NCI-H2029 (cell line): ENCODE measurements at regions not wholly inside any gene's neighbourhood (a gene's known extent, or its start where the extent isn't known, plus 50 kb on each side); places are given as distances from the start of the nearest gene placed in this dataset.

ENCODE experiments used
- DNase-seq: peaks from one replicate; lab custom pipeline; 2025; lab: John Stamatoyannopoulos, UW

DNA sequence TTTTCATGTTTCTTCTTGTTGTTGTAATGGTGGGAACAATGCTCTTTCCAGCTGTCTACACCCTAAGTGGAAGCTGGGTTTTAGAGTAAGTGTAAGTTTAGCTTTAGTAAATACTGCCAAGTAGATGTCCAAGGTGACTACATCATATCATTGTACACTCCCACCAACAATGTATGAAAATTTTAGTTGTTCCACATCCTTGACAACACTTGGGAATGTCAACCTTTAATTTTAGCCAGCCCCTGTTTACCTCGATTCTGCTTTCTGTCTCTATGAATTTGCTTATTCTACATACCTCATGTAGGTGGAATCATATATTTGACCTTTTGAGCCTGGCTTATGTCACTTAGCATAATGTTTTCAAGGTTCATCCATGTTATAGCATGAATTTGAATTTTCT is 93.0 kb downstream of the MTPAP start:
- DNase-seq, result no peak

GRCh38 chr10:30254926-30255325 is 94.2 kb downstream of the MTPAP start:
- no peak for DNase-seq

GRCh38 chr10:30248728-30249127 is 100.3 kb downstream of the MTPAP start:
- DNase-seq, result no peak

GRCh38 chr10:30247704-30248103 is 101.4 kb downstream of the MTPAP start:
- DNase-seq, result no peak

GRCh38 chr10:30241422-30242110 is 107.5 kb downstream of the MTPAP start:
- no peak for DNase-seq

GRCh38 chr10:30238836-30239235 is 110.2 kb downstream of the MTPAP start:
- peak; percentile 65 for DNase-seq

DNA sequence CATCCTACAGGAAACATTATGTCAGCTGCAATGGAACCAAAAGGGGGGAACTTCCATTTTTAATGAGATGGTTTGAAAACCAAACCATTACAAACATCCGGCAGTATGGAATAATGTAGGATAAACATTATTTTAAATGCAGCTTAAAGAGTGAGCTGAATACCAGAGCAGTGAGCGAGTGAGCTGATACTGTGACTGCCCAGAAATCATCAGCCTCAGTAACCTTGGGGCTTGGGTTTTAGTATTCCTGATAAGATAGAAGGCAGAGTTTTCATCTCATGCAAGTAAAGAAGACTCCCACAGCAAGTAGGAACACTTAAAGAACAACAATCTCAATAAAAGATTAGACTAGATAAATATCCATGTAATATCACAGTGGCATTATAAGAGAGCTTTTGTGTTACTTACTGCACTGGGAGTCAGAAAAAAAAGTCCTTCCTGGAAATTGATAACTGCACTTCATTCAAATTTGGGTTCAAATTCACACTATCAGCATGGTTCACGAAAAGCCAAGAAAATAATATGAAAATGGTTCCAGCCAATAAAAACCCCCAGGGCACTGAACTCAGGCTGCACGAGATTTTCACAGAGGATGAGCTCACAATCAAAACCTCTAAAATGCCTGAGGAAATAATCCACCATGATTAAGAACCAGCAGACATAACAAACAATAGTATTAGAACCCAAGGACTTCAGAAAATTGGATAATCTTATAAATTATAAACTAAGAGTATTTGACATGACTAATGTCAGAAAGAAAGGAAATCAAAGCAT is 115.7 kb downstream of the MTPAP start:
- DNase-seq, result no peak

- DNase-seq, result no peak
These were observed 117.4 kb downstream of the MTPAP start for GRCh38 chr10:30231709-30232108.

GRCh38 chr10:30231071-30231652 is 117.9 kb downstream of the MTPAP start:
- DNase-seq, result no peak

GRCh38 chr10:30229536-30229935 is 119.5 kb downstream of the MTPAP start:
- no peak for DNase-seq

GRCh38 chr10:30228417-30229036 is 120.6 kb downstream of the MTPAP start:
- DNase-seq, result no peak

GRCh38 chr10:30227481-30227880 is 121.6 kb downstream of the MTPAP start:
- no peak for DNase-seq

- no peak for DNase-seq
These were observed 128.9 kb downstream of the MTPAP start for GRCh38 chr10:30219971-30220751.

DNA sequence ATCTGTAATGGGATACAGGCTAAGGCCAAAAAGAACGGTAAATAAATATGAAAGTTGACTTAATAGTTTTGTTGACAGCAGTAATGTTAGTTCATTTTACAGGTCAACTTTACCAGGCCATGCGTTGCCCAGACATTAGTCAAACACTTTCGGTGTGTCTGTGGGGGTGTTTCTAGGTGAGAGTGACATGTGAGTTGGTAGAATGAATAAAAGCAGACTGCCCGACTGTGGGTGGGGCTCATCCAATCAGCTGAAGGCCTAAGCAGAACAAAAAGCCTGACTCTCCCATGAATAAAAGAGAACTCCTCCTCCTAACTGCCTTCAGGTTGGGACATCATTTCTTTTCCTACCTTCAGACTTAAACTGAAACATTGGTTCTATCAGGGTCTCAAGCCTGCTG is 132.3 kb downstream of the MTPAP start:
- DNase-seq, result no peak

DNA sequence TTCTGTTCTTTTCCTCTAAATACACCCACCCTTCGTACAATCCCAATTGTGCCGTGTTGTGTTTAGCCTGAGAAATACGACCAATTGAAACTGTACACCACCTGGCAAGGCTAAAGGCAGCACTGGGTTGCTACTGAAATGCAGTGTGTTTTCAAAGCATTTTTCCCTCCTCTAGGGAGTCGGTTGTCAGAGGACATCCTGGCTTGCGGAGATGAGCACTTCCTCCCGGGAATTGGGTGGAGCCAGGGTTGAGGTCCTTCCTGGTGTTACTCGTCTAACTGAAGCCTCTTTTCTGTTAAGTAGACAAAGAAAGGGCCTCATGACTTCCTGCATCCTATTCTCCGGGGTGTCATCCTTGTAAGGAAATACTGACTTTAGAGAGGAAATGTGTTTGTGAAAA is 133.5 kb downstream of the MTPAP start:
- peak; percentile 52 for DNase-seq

DNA sequence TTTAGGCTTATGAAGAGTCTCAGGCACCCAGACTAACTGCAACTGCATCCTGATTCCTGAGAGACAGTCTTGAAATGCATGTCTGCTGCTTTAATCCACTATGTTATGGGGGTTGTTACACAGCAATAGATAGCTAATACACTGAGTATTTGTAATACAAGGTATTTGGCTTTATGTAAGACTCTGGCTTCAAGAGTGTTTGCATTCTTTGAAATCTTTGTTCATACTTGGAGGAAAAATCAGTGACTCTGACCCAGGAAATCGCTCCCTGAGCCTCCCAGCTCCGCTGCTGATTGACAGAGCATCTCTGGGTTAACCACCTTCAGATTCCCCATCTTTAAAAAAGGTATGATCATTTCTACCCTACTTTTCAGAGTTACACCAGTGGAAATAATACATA is 133.9 kb downstream of the MTPAP start:
- no peak for DNase-seq

DNA sequence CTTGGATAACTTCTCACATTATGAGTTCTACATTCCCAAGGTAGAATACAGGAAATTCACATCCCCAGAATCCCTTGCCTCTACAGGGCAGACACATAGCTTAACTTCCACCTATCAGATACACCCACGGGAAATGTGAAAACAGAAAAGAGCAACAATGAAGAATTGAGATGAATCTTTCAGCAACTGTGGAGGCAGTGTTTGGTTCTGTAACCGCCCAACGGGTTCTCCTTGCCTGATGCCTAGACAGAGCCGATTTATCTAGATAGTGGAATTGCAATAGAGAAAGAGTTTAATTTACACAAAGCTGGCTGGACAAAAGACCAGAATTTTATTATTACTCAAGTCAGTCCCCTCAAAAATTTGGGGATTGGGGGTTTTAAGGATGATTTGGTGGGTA is 138.8 kb downstream of the MTPAP start:
- DNase-seq, result no peak

DNA sequence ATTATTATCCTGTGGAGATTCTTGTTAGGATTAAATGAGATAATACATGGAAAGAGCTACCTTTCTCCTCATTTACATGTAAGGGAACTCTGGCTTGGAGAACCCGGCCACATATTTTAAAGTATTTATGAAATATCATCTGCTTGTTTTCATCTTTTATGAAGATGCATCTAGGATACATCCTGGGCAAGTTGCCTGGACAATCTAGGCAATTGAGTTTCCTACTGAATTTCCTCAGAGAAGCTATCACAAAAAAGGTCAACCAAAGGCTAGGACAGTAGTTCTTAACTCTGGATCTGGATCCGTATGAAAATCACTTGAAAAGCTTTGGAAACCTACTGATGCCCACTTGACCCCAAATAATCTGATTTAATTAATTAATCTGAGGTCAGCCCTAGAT is 140.7 kb downstream of the MTPAP start:
- no peak for DNase-seq

DNA sequence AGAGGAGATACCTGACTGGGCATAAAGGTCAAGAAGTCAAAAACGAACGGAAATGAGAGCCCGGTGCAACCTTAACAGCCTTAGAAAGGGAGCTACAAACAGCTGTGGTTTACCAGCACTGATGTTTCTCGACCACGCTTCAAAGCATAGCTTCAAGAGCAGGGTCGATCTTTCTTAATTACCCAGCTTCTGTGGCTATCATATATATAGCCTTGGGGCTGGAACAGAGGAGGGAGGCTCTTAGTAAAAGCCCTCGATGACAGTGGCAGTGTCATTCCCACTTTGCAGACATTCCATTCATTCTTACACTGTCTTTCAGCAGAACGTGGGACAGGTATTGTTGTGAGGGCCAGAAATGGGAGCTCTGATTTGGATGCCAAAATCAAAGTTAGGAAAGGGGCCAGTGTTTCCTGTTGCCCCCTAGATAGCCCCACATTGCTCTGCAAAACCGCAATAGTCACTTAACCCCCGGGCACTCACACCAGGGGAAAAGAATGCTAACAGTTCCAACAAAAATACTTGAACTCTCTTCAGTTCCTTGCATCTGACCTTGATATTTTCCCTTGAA is 141.5 kb downstream of the MTPAP start:
- DNase-seq, result no peak

- no peak for DNase-seq
These were observed 140.6 kb upstream of the JCAD start for GRCh38 chr10:30200017-30200415.

- no peak for DNase-seq
These were observed 140.1 kb upstream of the JCAD start for GRCh38 chr10:30199376-30200016.
